ENCODE measurements at regions not wholly inside any gene's neighbourhood (a gene's known extent, or its start where the extent isn't known, plus 50 kb on each side); places are given as distances from the start of the nearest gene placed in this dataset.

DNA sequence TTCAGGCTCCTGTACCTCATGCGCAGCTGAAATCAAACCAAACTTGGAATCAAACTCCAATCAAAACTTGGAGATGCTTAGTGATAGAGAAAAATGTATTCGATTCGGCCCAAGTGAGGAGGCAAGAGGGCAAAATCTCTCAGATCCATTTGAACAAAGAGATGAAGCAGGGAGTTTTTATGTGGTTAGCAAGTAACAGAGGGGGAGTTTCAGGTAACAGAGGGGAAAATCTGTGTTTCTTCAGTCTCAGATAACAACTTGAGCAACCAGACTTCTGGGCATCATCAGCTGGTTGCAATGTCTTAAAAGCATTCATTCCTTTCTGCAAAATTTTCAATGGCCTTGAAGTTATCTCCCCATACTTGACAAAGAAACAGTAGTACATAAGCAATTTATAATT is 245.1 kb upstream of the AVPR1A start:
- no peak overlapping the region for H3K4me2 ChIP-seq (ENCODE audit: insufficient read depth, insufficient read length, low read length)
- H3K9ac ChIP-seq (ENCODE audit: extremely low read depth, insufficient read length, low read length): no peak overlapping the region
- TF ChIP-seq, protein P1, sequence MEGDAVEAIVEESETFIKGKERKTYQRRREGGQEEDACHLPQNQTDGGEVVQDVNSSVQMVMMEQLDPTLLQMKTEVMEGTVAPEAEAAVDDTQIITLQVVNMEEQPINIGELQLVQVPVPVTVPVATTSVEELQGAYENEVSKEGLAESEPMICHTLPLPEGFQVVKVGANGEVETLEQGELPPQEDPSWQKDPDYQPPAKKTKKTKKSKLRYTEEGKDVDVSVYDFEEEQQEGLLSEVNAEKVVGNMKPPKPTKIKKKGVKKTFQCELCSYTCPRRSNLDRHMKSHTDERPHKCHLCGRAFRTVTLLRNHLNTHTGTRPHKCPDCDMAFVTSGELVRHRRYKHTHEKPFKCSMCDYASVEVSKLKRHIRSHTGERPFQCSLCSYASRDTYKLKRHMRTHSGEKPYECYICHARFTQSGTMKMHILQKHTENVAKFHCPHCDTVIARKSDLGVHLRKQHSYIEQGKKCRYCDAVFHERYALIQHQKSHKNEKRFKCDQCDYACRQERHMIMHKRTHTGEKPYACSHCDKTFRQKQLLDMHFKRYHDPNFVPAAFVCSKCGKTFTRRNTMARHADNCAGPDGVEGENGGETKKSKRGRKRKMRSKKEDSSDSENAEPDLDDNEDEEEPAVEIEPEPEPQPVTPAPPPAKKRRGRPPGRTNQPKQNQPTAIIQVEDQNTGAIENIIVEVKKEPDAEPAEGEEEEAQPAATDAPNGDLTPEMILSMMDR (conservative IDR thresholded peaks at IDR 0.05): no peak
- H2BK120ac ChIP-seq (ENCODE audit: low read depth, low read length, poor library complexity, severe bottlenecking): no peak overlapping the region
- H2BK5ac ChIP-seq (ENCODE audit: insufficient read length, low read length): no peak overlapping the region
- no peak overlapping the region for H4K8ac ChIP-seq (replicated peaks; ENCODE audit: insufficient read length, low read depth, low read length)
- no peak overlapping the region for H3K23ac ChIP-seq (ENCODE audit: insufficient read length, low read depth, low read length)
- H3K9me3 ChIP-seq (ENCODE audit: control insufficient read depth, low read depth, low read length): no peaks in the 10 kb centered on the region
- Mint-ChIP-seq H3K4me1 (no peaks in the 10 kb centered on the region), H3K27me3 (ENCODE audit: low read depth) (no peaks in the 10 kb centered on the region), H3K9me3 (peaks cover 0 to 5% of the 10 kb centered on the region in 2 experiments; a peak in 4 of 5 replicates), H3K27ac (no peak overlapping the region), H3K36me3 (ENCODE audit: insufficient read depth in 1 of 3, low read depth in 3 of 3) (peaks cover 0 to 5% (median 5%) of the 10 kb centered on the region in 3 experiments; a peak in 3 of 7 replicates), H3K4me3 (no peak overlapping the region)
- H3K79me1 ChIP-seq (ENCODE audit: insufficient read depth, low read depth, low read length, poor library complexity, severe bottlenecking): no peaks in the 10 kb centered on the region
- no peak overlapping the region for H4K91ac ChIP-seq (ENCODE audit: insufficient read length, low read depth, low read length)
- H2AFZ ChIP-seq (ENCODE audit: low read length): no peak overlapping the region
- no peaks in the 10 kb centered on the region for H3K23me2 ChIP-seq (ENCODE audit: insufficient read length, low read depth, low read length, poor library complexity, severe bottlenecking)
- H3K27ac ChIP-seq (ENCODE audit: insufficient read length, low read depth, low read length): no peak overlapping the region
- DNase-seq: no peak
- no peak overlapping the region for H3K4ac ChIP-seq (ENCODE audit: low read depth, low read length)
- no peak overlapping the region for H3K14ac ChIP-seq (ENCODE audit: insufficient read depth, low read length)
- no peak overlapping the region for H4K5ac ChIP-seq (ENCODE audit: insufficient read length, low read depth, low read length)
- H3K18ac ChIP-seq (ENCODE audit: insufficient read length, low read depth, low read length): no peak overlapping the region
- H3K79me2 ChIP-seq (ENCODE audit: insufficient read depth, low read length): no peaks in the 10 kb centered on the region
- no peaks in the 10 kb centered on the region for H3K4me1 ChIP-seq (ENCODE audit: insufficient read depth, low read length)
- no peak overlapping the region for H2AK5ac ChIP-seq (ENCODE audit: insufficient read length, low read length)
- H2BK15ac ChIP-seq (ENCODE audit: low read depth, low read length): no peak overlapping the region
- H3K27me3 ChIP-seq (ENCODE audit: insufficient read depth, low read length): no peaks in the 10 kb centered on the region
- H3T11ph ChIP-seq (ENCODE audit: low read length): no peak overlapping the region
- H4K20me1 ChIP-seq (ENCODE audit: control insufficient read depth, insufficient read depth, insufficient read length): no peaks in the 10 kb centered on the region
- H3K56ac ChIP-seq (ENCODE audit: insufficient read length, low read depth, low read length): no peak overlapping the region
- WGBS (ENCODE audit: extremely low coverage, insufficient read length, low lambda C conversion rate): no CpG with 5 or more reads among the region's 3 CpGs
- no peak overlapping the region for H2BK12ac ChIP-seq (ENCODE audit: insufficient read length, low read depth, low read length)
- no peak overlapping the region for H2BK20ac ChIP-seq (ENCODE audit: low read depth, low read length, poor library complexity, severe bottlenecking)
